PFSK-1 (cell line): ENCODE measurements at regions not wholly inside any gene's neighbourhood (a gene's known extent, or its start where the extent isn't known, plus 50 kb on each side); places are given as distances from the start of the nearest gene placed in this dataset.

Source experiments
- POLR2AphosphoS5 ChIP-seq: IDR thresholded peaks from 2 replicates; pipeline ENCODE4 v1.6.1; 2012; ENCODE audit warnings: low read depth, mild to moderate bottlenecking, control low read depth, low read length, moderate library complexity
- REST ChIP-seq, 2 experiments: IDR thresholded peaks; 2 replicates each; pipeline versions ENCODE4 v1.6.1 to v1.8.0; 2011 to 2012; ENCODE audit warnings: low read depth in 2 of 2, low read length in 2 of 2, control low read depth in 1 of 2, inconsistent platforms in 1 of 2, mild to moderate bottlenecking in 1 of 2, moderate library complexity in 1 of 2; ENCODE audit not compliant: insufficient read depth in 1 of 2
- TAF1 ChIP-seq: IDR thresholded peaks from 2 replicates; pipeline ENCODE4 v1.6.1; 2012; ENCODE audit warnings: low read length, control low read depth, borderline replicate concordance; ENCODE audit not compliant: insufficient read depth

- TF ChIP-seq REST (IDR thresholded peaks at IDR 0.05; ENCODE audit: insufficient read depth in 1 of 2, low read depth in 2 of 2, low read length in 2 of 2) (no peak), POLR2AphosphoS5 (no peak), TAF1 (no peak)
Observed at GRCh38 chr5:53160895-53161294, 51.3 kb upstream of the MOCS2 start.
